ENCODE measurements at regions not wholly inside any gene's neighbourhood (a gene's known extent, or its start where the extent isn't known, plus 50 kb on each side); places are given as distances from the start of the nearest gene placed in this dataset.
A peak's percentile ranks its signal among the peaks of the same experiment; 100 is the strongest.

- Histone ChIP-seq H2AK5ac (ENCODE audit: low read depth, low read length) (no peak overlapping the region), H3K79me2 (ENCODE audit: control insufficient read depth in 1 of 2, insufficient read depth in 2 of 2, low read length in 2 of 2) (0 out of 4 replicates have a peak, but pooled peaks cover 0 to 8% of the 10 kb centered on the region in 2 experiments), H3K23me2 (ENCODE audit: low read depth, low read length) (no peaks in the 10 kb centered on the region), H3K4me1 (replicated peaks in 1 of 4; ENCODE audit: control insufficient read depth in 3 of 4, insufficient read depth in 4 of 4, low read length in 3 of 4) (peaks cover 3 to 13% (median 12%) of the 10 kb centered on the region in 4 experiments), H2BK15ac (ENCODE audit: low read length) (no peak overlapping the region), H3K9me3 (ENCODE audit: insufficient read depth in 2 of 2, low read depth in 1 of 2, low read length in 1 of 2) (no peaks in the 10 kb centered on the region), H2BK12ac (ENCODE audit: low read depth, low read length) (no peak overlapping the region), H4K91ac (replicated peaks; ENCODE audit: insufficient read length, low read length) (no peak overlapping the region), H4K8ac (ENCODE audit: extremely low read depth, insufficient read depth, low read length) (no peak overlapping the region), H3K4me3 (ENCODE audit: extremely low read depth in 1 of 4, insufficient read depth in 2 of 4, low read depth in 3 of 4, low read length in 4 of 4) (no peak overlapping the region), H3K18ac (ENCODE audit: extremely low read depth, low read length) (no peak overlapping the region), H3K23ac (ENCODE audit: insufficient read length) (no peak overlapping the region), H3K27me3 (replicated peaks in 1 of 4; ENCODE audit: control insufficient read depth in 3 of 4, extremely low read depth in 1 of 4, insufficient read depth in 3 of 4, low read length in 3 of 4) (no peaks in the 10 kb centered on the region), H2BK120ac (replicated peaks; ENCODE audit: low read depth, low read length) (no peak overlapping the region), H3K4ac (replicated peaks; ENCODE audit: insufficient read length, low read depth, low read length) (no peak overlapping the region), H2BK20ac (ENCODE audit: low read length) (no peak overlapping the region), H3K36me3 (ENCODE audit: control insufficient read depth in 2 of 4, insufficient read depth in 4 of 4, low read length in 3 of 4) (no peaks in the 10 kb centered on the region), H3K9ac (replicated peaks in 1 of 4; ENCODE audit: extremely low read depth in 1 of 4, low read depth in 3 of 4, low read length in 3 of 4) (no peak overlapping the region; a peak in 2 of 7 replicates), H4K20me1 (replicated peaks in 1 of 2; ENCODE audit: control insufficient read depth in 1 of 2, insufficient read depth in 2 of 2, low read length in 2 of 2) (no peaks in the 10 kb centered on the region), H2BK5ac (ENCODE audit: low read depth, low read length) (no peak overlapping the region), H3K56ac (replicated peaks; ENCODE audit: insufficient read length, low read depth, low read length) (no peak overlapping the region), H3K14ac (ENCODE audit: insufficient read length) (peak overlapping the region; percentile 68), H3K27ac (ENCODE audit: low read depth, low read length) (no peak overlapping the region), H3K4me2 (ENCODE audit: insufficient read depth in 1 of 2, low read depth in 2 of 2, low read length in 2 of 2) (0 out of 4 replicates have a peak overlapping the region, but pooled peaks of 1 of the 2 experiments have one; percentile 10), H3K79me1 (ENCODE audit: low read depth, low read length) (no peaks in the 10 kb centered on the region; the same call in 1 of the 2 replicates), H4K5ac (ENCODE audit: insufficient read length, low read depth, low read length) (no peak overlapping the region), H2AFZ (ENCODE audit: low read length) (no peak overlapping the region)
- CTCF ChIA-PET (ENCODE audit: partially characterized antibody), result interaction anchor here (0.9 kb wide), 1 partner anchor 30 kb away, joined by 3 read pairs; no protein-coding TSS in a partner anchor
- 92% methylated on average over 2 of the region's 2 CpGs; no CpG with 5 or more reads in 1 of the 2 experiments for WGBS, 2 experiments (ENCODE audit: extremely low coverage in 1 of 2, insufficient coverage in 1 of 2, insufficient read length in 1 of 2, insufficient replicate concordance in 2 of 2, low coverage in 1 of 2, low lambda C conversion rate in 2 of 2, missing lambda C conversion rate in 1 of 2)
- DNase-seq (ENCODE audit: low read depth in 1 of 2, low spot score in 2 of 2) (no peak), FAIRE-seq (no peak)
- TF ChIP-seq RNF2 (IDR thresholded peaks at IDR 0.05; ENCODE audit: borderline replicate concordance, low read depth, low read length, missing control alignments, poor library complexity, severe bottlenecking) (no peak), RFX5 (IDR thresholded peaks at IDR 0.05; ENCODE audit: borderline replicate concordance, low read depth, low read length) (no peak), NANOG (IDR thresholded peaks at IDR 0.05; ENCODE audit: insufficient read depth, low read depth, low read length, poor library complexity, severe bottlenecking) (no peak), E2F6 (IDR thresholded peaks at IDR 0.05) (no peak), SP2 (IDR thresholded peaks at IDR 0.05; ENCODE audit: low read length) (no peak), RXRA (IDR thresholded peaks at IDR 0.05; ENCODE audit: insufficient read depth, low read depth, low read length) (no peak), BRCA1 (IDR thresholded peaks at IDR 0.05; ENCODE audit: low read depth, low read length) (no peak), TAF7 (optimal IDR thresholded peaks at IDR 0.05; ENCODE audit: borderline replicate concordance, low read depth, low read length) (no peak), SIX5 (IDR thresholded peaks at IDR 0.05; ENCODE audit: low read depth, low read length) (no peak), ZNF274 (IDR thresholded peaks at IDR 0.05; ENCODE audit: borderline replicate concordance, extremely low read depth, low read length) (no peak), SUZ12 (IDR thresholded peaks at IDR 0.05; ENCODE audit: low read length) (no peak)
- POLR2A ChIA-PET (ENCODE audit: partially characterized antibody), result interaction anchor here (0.7 to 1.6 kb wide), 5 partner anchors 8 to 59 kb away, joined by 3 to 4 read pairs (median 3); no protein-coding TSS in a partner anchor
These were observed 51.9 kb downstream of the GARRE1 start for GRCh38 chr19:34306213-34306661.
